Body of pancreas (tissue), 4 donors: ENCODE measurements at regions not wholly inside any gene's neighbourhood (a gene's known extent, or its start where the extent isn't known, plus 50 kb on each side); places are given as distances from the start of the nearest gene placed in this dataset.

Source experiments
- POLR2A ChIP-seq, 3 donors: fragments of 450-650 bp; IDR thresholded peaks; one replicate each; pipeline ENCODE4 v1.6.1; 2016; ENCODE audit warnings: antibody characterized with exemption in 3 of 3, mild to moderate bottlenecking in 2 of 3
- TF ChIP-seq, protein P1 (sequence below), 7 experiments: fragments of 450-650 bp in 4 of 7; fragments of 200-600 bp in 3 of 7; sonication (generic) in 3 of 7; IDR thresholded peaks; one replicate each; pipeline ENCODE4 v1.5.1; 2016 to 2019; ENCODE audit warnings: antibody characterized with exemption in 7 of 7

DNA sequence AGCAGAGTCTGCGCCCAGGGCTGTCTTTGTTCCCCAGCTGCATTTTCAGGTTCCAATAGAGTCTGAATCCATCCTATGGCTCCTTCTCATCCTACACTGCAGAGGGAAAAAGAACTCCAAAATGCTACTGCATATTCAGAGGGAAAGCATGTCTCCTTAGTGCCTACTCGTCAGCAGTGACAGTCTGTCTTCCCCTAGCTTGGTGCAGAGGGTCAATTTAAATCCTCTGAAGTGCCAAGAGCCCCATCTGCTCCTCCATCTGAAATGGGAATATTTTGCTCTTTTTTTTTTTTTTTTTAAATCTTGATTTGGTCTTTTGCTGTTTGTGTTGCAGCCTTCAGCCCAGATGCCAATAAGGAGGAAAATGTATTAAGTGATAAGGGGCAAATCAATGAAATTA lies 199.3 kb downstream of the RNF144A start:
- TF ChIP-seq, protein P1, sequence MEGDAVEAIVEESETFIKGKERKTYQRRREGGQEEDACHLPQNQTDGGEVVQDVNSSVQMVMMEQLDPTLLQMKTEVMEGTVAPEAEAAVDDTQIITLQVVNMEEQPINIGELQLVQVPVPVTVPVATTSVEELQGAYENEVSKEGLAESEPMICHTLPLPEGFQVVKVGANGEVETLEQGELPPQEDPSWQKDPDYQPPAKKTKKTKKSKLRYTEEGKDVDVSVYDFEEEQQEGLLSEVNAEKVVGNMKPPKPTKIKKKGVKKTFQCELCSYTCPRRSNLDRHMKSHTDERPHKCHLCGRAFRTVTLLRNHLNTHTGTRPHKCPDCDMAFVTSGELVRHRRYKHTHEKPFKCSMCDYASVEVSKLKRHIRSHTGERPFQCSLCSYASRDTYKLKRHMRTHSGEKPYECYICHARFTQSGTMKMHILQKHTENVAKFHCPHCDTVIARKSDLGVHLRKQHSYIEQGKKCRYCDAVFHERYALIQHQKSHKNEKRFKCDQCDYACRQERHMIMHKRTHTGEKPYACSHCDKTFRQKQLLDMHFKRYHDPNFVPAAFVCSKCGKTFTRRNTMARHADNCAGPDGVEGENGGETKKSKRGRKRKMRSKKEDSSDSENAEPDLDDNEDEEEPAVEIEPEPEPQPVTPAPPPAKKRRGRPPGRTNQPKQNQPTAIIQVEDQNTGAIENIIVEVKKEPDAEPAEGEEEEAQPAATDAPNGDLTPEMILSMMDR (IDR thresholded peaks at IDR 0.05), result no peak
- TF ChIP-seq POLR2A (IDR thresholded peaks at IDR 0.05), result no peak
